OCI-LY1 (cell line): ENCODE measurements at regions not wholly inside any gene's neighbourhood (a gene's known extent, or its start where the extent isn't known, plus 50 kb on each side); places are given as distances from the start of the nearest gene placed in this dataset.
"Not testable (repeated sequence)": the region's sequence is repeated elsewhere in the genome, so short reads cannot be mapped to it uniquely, and the experiment has no call there.

Experiments used
- H2AFZ ChIP-seq: fragments of 200-600 bp; sonication (generic), shearing (Covaris generic); 2 replicates; pipeline ENCODE4 v1.6.0; 2014; ENCODE audit warnings: antibody characterized with exemption, mild to moderate bottlenecking, low read length
- H3F3A ChIP-seq: fragments of 200-600 bp; sonication (generic), shearing (Covaris generic); 2 replicates; pipeline ENCODE4 v1.6.0; 2014; ENCODE audit warnings: mild to moderate bottlenecking, antibody characterized with exemption, low read length, moderate library complexity; ENCODE audit not compliant: insufficient read depth
- H3K27ac ChIP-seq: fragments of 200-600 bp; sonication (generic); 2 replicates; pipeline ENCODE4 v1.5.1; 2014; ENCODE audit warnings: low read length, mixed run types, mild to moderate bottlenecking, low read depth; ENCODE audit not compliant: poor library complexity, severe bottlenecking
- H3K27me3 ChIP-seq: fragments of 200-600 bp; sonication (generic); 2 replicates; pipeline ENCODE4 v1.6.0; 2014; ENCODE audit warnings: antibody characterized with exemption, mild to moderate bottlenecking, low read length, moderate library complexity; ENCODE audit not compliant: insufficient read depth
- H3K36me3 ChIP-seq: fragments of 200-600 bp; sonication (generic); 2 replicates; pipeline ENCODE4 v1.6.1; 2014; ENCODE audit warnings: mild to moderate bottlenecking, antibody characterized with exemption, low read length, moderate library complexity, mixed read lengths; ENCODE audit not compliant: insufficient read depth
- H3K4me1 ChIP-seq: fragments of 200-600 bp; sonication (generic); 2 replicates; pipeline ENCODE4 v1.5.1; 2014; ENCODE audit warnings: mild to moderate bottlenecking, low read length, moderate library complexity; ENCODE audit not compliant: insufficient read depth, severe bottlenecking
- H3K4me2 ChIP-seq: fragments of 200-600 bp; sonication (generic), shearing (Covaris generic); 2 replicates; pipeline ENCODE4 v1.6.1; 2014; ENCODE audit warnings: low read length
- H3K4me3 ChIP-seq: fragments of 200-600 bp; sonication (generic); 2 replicates; pipeline ENCODE4 v1.5.1; 2014; ENCODE audit warnings: low read length, low read depth, mild to moderate bottlenecking, mixed read lengths; ENCODE audit not compliant: poor library complexity, severe bottlenecking
- H3K79me2 ChIP-seq: fragments of 200-600 bp; shearing (Covaris generic); 2 replicates; pipeline ENCODE4 v1.6.1; 2016; ENCODE audit warnings: mixed run types, low read length, mixed read lengths; ENCODE audit not compliant: insufficient read depth
- H3K9ac ChIP-seq: fragments of 200-600 bp; sonication (generic), shearing (Covaris generic); 2 replicates; pipeline ENCODE4 v1.6.1; 2014; ENCODE audit warnings: mild to moderate bottlenecking, low read length, mixed read lengths
- H3K9me2 ChIP-seq: fragments of 200-600 bp; sonication (generic), shearing (Covaris generic); 2 replicates; pipeline ENCODE4 v1.6.1; 2014; ENCODE audit warnings: low read depth, mild to moderate bottlenecking, low read length, mixed read lengths
- H3K9me3 ChIP-seq: fragments of 200-600 bp; shearing (Covaris generic); 2 replicates; pipeline ENCODE4 v1.6.1; 2014; ENCODE audit warnings: low read length, mixed read lengths
- H4K20me1 ChIP-seq: fragments of 200-600 bp; sonication (generic), shearing (Covaris generic); 2 replicates; pipeline ENCODE4 v1.6.0; 2016; ENCODE audit warnings: mild to moderate bottlenecking, low read length; ENCODE audit not compliant: insufficient read depth
- EZH2 ChIP-seq: fragments of 200-600 bp; sonication (generic), shearing (Covaris generic); IDR thresholded peaks from 2 replicates; pipeline ENCODE4 v1.8.0; 2017; ENCODE audit warnings: borderline replicate concordance, mixed run types, mild to moderate bottlenecking, antibody characterized with exemption, low read length, moderate library complexity, mixed read lengths
- TF ChIP-seq, protein P1 (sequence below): fragments of 200-600 bp; sonication (generic), shearing (Covaris generic); IDR thresholded peaks from 2 replicates; pipeline ENCODE4 v1.5.1; 2017; ENCODE audit warnings: mild to moderate bottlenecking, antibody characterized with exemption, low read length, moderate library complexity, mixed read lengths

DNA sequence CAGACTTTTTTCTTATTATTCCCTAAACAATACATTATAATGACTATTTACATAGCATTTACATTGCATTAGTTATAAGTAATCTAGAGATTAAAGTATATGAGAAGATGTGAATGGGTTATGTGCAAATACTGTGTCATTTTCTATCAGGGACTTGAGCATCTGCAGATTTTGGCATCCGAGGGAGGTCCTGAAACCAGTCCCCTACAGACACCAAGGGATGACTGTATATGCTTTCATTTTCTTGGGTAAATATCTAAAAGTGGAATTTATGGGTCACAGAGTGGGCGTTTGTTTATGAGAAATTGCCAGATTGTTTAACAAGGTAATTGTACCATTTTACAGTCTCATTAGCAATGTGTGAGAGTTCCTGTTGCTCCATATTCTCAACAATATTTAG is 454.5 kb upstream of the API5 start:
- Histone ChIP-seq H3F3A (no peaks in the 10 kb centered on the region), H3K9me3 (no peaks in the 10 kb centered on the region), H3K36me3 (no peaks in the 10 kb centered on the region), H4K20me1 (no peaks in the 10 kb centered on the region), H3K4me3 (no peak overlapping the region), H3K79me2 (no peaks in the 10 kb centered on the region), H3K4me2 (no peak overlapping the region), H2AFZ (no peak overlapping the region), H3K9me2 (no peaks in the 10 kb centered on the region), H3K4me1 (no peaks in the 10 kb centered on the region), H3K27me3 (no peaks in the 10 kb centered on the region), H3K27ac (no peak overlapping the region), H3K9ac (no peak overlapping the region)
- no peak for TF ChIP-seq EZH2
- TF ChIP-seq, protein P1, sequence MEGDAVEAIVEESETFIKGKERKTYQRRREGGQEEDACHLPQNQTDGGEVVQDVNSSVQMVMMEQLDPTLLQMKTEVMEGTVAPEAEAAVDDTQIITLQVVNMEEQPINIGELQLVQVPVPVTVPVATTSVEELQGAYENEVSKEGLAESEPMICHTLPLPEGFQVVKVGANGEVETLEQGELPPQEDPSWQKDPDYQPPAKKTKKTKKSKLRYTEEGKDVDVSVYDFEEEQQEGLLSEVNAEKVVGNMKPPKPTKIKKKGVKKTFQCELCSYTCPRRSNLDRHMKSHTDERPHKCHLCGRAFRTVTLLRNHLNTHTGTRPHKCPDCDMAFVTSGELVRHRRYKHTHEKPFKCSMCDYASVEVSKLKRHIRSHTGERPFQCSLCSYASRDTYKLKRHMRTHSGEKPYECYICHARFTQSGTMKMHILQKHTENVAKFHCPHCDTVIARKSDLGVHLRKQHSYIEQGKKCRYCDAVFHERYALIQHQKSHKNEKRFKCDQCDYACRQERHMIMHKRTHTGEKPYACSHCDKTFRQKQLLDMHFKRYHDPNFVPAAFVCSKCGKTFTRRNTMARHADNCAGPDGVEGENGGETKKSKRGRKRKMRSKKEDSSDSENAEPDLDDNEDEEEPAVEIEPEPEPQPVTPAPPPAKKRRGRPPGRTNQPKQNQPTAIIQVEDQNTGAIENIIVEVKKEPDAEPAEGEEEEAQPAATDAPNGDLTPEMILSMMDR = no peak

DNA sequence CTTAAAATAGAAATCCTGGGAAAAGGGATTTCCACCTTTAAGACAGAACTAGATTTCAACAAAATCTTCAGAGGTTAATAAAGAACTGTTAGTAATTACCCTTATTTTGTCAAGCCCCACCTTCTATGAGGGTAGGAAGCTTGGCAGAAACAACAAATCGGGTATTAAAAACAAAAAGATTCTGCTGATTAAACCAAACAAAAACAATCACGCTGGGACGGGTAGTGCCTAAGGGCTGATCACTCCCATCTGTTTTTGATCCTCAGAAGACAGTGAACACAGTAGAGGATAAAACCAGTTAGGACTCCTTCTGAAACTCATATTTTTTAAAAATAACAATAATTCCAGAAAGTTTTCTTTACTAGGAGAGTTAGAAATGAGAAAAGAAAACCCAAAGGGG is 441.3 kb upstream of the API5 start:
- Histone ChIP-seq H3K4me1 (no peaks in the 10 kb centered on the region), H3K79me2 (no peaks in the 10 kb centered on the region), H4K20me1 (no peaks in the 10 kb centered on the region), H3K27me3 (no peaks in the 10 kb centered on the region), H3K9me3 (no peaks in the 10 kb centered on the region), H3K4me3 (no peak overlapping the region), H3K27ac (no peak overlapping the region), H3K9me2 (no peaks in the 10 kb centered on the region), H2AFZ (no peak overlapping the region), H3K4me2 (no peak overlapping the region), H3F3A (no peaks in the 10 kb centered on the region), H3K9ac (no peak overlapping the region), H3K36me3 (no peaks in the 10 kb centered on the region)
- no peak for TF ChIP-seq EZH2
- TF ChIP-seq, protein P1 = no peak

DNA sequence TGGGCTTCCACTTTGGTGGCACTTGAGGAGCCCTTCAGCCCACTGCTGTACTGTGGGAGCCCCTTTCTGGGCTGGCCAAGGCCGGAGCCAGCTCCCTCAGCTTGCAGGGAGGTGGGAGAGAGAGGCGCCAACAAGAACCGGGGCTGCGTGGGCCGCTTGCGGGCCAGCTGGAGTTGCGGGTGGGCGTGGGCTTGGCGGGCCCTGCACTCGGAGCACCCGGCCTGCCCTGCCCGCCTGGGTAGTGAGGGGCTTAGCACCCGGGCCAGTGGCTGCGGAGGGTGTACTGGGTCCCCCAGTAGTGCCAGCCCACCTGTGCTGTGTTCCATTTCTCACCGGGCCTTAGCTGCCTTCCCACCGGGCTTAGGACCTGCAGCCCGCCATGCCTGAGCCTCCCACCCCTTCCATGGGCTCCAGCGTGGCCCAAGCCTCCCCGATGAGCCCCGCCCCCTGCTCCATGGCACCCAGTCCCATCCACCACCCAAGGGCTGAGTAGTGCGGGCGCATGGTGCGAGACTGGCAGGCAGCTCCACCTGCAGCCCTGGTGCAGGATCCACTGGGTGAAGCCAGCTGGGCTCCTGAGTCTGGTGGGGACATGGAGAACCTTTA is 437.9 kb upstream of the API5 start:
- not testable (repeated sequence) for H3K79me2 ChIP-seq, H3K9me2 ChIP-seq, H3K4me1 ChIP-seq, H3K36me3 ChIP-seq, H3K9ac ChIP-seq, H3K27ac ChIP-seq, H3K4me3 ChIP-seq, H3K27me3 ChIP-seq, H2AFZ ChIP-seq, H3K4me2 ChIP-seq, H3K9me3 ChIP-seq, H3F3A ChIP-seq, H4K20me1 ChIP-seq

DNA sequence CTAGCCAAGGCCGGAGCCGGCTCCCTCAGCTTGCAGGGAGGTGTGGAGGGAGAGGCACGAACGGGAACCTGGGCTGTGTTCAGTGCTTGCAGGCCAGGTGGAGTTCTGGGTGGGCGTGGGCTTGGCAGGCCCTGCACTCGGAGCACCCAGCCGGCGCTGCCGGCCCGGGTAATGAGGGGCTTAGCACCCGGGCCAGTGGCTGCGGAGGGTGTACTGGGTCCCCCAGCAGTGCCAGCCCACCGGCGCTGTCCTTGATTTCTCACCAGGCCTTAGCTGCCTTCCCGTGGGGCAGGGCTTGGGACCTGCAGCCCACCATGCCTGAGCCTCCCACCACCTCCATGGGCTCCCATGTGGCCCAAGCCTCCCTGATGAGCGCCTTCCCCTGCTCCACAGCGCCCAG is 430.5 kb upstream of the API5 start:
- not testable (repeated sequence) for H3K9me2 ChIP-seq, H3K79me2 ChIP-seq, H3K4me2 ChIP-seq, H3K36me3 ChIP-seq, H3K9me3 ChIP-seq, H2AFZ ChIP-seq, H4K20me1 ChIP-seq, H3K27me3 ChIP-seq, H3K4me1 ChIP-seq, H3F3A ChIP-seq, H3K9ac ChIP-seq, H3K27ac ChIP-seq, H3K4me3 ChIP-seq
